ENCODE measurements at regions not wholly inside any gene's neighbourhood (a gene's known extent, or its start where the extent isn't known, plus 50 kb on each side); places are given as distances from the start of the nearest gene placed in this dataset.

DNA sequence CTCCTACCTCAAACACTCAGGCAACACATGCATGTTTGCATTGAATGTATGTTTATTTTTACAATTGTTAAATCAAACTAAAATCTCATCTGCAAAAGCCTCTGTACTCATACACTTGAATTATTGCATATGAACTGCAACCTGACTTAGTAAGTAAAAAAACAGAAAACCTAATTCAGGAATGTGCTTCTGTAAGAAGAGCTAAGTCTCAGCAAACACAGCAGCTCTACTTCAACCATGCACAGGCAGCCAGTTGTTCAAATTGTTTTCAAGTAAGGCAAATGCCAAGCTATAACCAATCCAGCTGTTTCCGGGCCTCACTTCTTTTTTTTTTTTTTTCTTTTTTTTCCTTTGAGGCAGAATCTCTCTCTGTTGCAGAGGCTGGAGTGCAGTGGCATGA is 93.5 kb upstream of the MALRD1 start:
- no peak overlapping the region for H3K27ac ChIP-seq (ENCODE audit: low read depth, low read length)
- DNase-seq (ENCODE audit: low read depth, low spot score) (no peak), ATAC-seq (no peak)
- H3K36me3 ChIP-seq (ENCODE audit: control insufficient read depth in 1 of 2, insufficient read depth in 2 of 2, low read length in 2 of 2) = no peaks in the 10 kb centered on the region
- POLR2A ChIA-PET = no interaction called here
- no peaks in the 10 kb centered on the region for H3K9me2 ChIP-seq (ENCODE audit: insufficient read depth)
- H3K9ac ChIP-seq (ENCODE audit: low read length) = no peak overlapping the region
- H3K9me3 ChIP-seq (ENCODE audit: control insufficient read depth in 1 of 2, insufficient read depth in 1 of 2, low read depth in 1 of 2, low read length in 2 of 2) = peaks cover 9 to 30% of the 10 kb centered on the region in 2 experiments; a peak in 2 of 4 replicates
- CTCF ChIA-PET = no interaction called here
- intact Hi-C loops (cut with micrococcal nuclease) = no loop called here
- no TSS peak for BruUV-seq (replicated peaks)
- H3K4me2 ChIP-seq (ENCODE audit: low read length) = no peak overlapping the region
- RAD21 ChIA-PET (ENCODE audit: low non-redundant PET in 1 of 2, low total read pairs in 2 of 2, uncharacterized antibody in 2 of 2, unreplicated experiment in 2 of 2) = no interaction called here
- H4K20me1 ChIP-seq (ENCODE audit: insufficient read depth) = no peaks in the 10 kb centered on the region
- H3K4me3 ChIP-seq (replicated peaks in 1 of 2; ENCODE audit: low read depth in 1 of 2, low read length in 2 of 2) = no peak overlapping the region
- H3K4me1 ChIP-seq (ENCODE audit: control insufficient read depth in 1 of 2, insufficient read depth in 2 of 2, low read length in 2 of 2) = no peaks in the 10 kb centered on the region
- no peak overlapping the region for H2AFZ ChIP-seq (ENCODE audit: low read depth, low read length, poor library complexity, severe bottlenecking)
- TF ChIP-seq TCF7L2 (IDR thresholded peaks at IDR 0.05; ENCODE audit: borderline replicate concordance, extremely low read depth, insufficient read depth, insufficient read length) (no peak), EZH2 (IDR thresholded peaks at IDR 0.05) (no peak), REST (IDR thresholded peaks at IDR 0.05; ENCODE audit: low read depth) (no peak), EZH2phosphoT487 (IDR thresholded peaks at IDR 0.05; ENCODE audit: borderline replicate concordance) (no peak), SP1 (IDR thresholded peaks at IDR 0.05; ENCODE audit: low read depth) (no peak), ELF1 (IDR thresholded peaks at IDR 0.05; ENCODE audit: borderline replicate concordance, low read depth) (no peak), JUND (IDR thresholded peaks at IDR 0.05) (no peak), POLR2A (IDR thresholded peaks at IDR 0.05; ENCODE audit: borderline replicate concordance, extremely low read depth, insufficient read depth, insufficient read length) (no peak), CEBPB (IDR thresholded peaks at IDR 0.05; ENCODE audit: low read depth) (no peak), ATF3 (IDR thresholded peaks at IDR 0.05) (no peak), SRF (IDR thresholded peaks at IDR 0.05; ENCODE audit: low read depth) (no peak), ZFX (IDR thresholded peaks at IDR 0.05) (no peak), POLR2AphosphoS5 (IDR thresholded peaks at IDR 0.05; ENCODE audit: low read depth, low read length) (no peak), ZNF274 (IDR thresholded peaks at IDR 0.05; ENCODE audit: low read depth, low read length) (no peak), RAD21 (IDR thresholded peaks at IDR 0.05; ENCODE audit: low read depth) (no peak), FOSL1 (IDR thresholded peaks at IDR 0.05; ENCODE audit: low read depth) (no peak), YY1 (IDR thresholded peaks at IDR 0.05; ENCODE audit: extremely low read depth, insufficient replicate concordance, low read depth, low read length) (no peak)
- TF ChIP-seq, protein P1, sequence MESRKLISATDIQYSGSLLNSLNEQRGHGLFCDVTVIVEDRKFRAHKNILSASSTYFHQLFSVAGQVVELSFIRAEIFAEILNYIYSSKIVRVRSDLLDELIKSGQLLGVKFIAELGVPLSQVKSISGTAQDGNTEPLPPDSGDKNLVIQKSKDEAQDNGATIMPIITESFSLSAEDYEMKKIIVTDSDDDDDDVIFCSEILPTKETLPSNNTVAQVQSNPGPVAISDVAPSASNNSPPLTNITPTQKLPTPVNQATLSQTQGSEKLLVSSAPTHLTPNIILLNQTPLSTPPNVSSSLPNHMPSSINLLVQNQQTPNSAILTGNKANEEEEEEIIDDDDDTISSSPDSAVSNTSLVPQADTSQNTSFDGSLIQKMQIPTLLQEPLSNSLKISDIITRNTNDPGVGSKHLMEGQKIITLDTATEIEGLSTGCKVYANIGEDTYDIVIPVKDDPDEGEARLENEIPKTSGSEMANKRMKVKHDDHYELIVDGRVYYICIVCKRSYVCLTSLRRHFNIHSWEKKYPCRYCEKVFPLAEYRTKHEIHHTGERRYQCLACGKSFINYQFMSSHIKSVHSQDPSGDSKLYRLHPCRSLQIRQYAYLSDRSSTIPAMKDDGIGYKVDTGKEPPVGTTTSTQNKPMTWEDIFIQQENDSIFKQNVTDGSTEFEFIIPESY (IDR thresholded peaks at IDR 0.05; ENCODE audit: extremely low read depth, insufficient replicate concordance, low read length) = no peak
- TF ChIP-seq, protein P2, sequence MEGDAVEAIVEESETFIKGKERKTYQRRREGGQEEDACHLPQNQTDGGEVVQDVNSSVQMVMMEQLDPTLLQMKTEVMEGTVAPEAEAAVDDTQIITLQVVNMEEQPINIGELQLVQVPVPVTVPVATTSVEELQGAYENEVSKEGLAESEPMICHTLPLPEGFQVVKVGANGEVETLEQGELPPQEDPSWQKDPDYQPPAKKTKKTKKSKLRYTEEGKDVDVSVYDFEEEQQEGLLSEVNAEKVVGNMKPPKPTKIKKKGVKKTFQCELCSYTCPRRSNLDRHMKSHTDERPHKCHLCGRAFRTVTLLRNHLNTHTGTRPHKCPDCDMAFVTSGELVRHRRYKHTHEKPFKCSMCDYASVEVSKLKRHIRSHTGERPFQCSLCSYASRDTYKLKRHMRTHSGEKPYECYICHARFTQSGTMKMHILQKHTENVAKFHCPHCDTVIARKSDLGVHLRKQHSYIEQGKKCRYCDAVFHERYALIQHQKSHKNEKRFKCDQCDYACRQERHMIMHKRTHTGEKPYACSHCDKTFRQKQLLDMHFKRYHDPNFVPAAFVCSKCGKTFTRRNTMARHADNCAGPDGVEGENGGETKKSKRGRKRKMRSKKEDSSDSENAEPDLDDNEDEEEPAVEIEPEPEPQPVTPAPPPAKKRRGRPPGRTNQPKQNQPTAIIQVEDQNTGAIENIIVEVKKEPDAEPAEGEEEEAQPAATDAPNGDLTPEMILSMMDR (IDR thresholded peaks at IDR 0.05 in 2 of 3, conservative IDR thresholded peaks at IDR 0.05 in 1 of 3; ENCODE audit: borderline replicate concordance in 1 of 3, insufficient read depth in 1 of 3, low read depth in 2 of 3, low read length in 2 of 3) = no peak
- TF ChIP-seq, protein P3, sequence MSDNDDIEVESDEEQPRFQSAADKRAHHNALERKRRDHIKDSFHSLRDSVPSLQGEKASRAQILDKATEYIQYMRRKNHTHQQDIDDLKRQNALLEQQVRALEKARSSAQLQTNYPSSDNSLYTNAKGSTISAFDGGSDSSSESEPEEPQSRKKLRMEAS (IDR thresholded peaks at IDR 0.05) = no peak
- no peaks in the 10 kb centered on the region for H3K79me2 ChIP-seq (ENCODE audit: insufficient read depth, low read length)
- H3K27me3 ChIP-seq (ENCODE audit: insufficient read depth, low read length) = no peaks in the 10 kb centered on the region
